ENCODE measurements at regions not wholly inside any gene's neighbourhood (a gene's known extent, or its start where the extent isn't known, plus 50 kb on each side); places are given as distances from the start of the nearest gene placed in this dataset.

DNA sequence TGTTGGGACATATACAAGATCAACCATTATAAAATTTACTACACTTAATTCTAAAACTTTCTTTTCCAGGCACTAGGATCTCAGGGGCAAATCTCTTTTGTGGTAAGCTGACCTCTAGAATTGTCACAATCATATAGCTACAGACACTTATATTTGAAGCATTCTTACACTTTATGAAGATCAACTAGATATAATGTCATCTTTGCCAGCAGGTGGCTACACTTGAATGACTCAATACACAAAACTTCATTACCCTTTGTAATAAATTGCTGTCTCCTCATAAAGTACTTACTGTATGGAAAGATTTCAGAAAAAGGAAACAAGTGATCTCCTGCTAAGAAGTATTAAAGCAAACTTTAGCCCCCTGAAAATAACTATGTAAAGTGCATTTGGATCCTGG, 77.8 kb downstream of the RDH14 start:
- Histone ChIP-seq H3K27me3 (ENCODE audit: insufficient read depth, low read length) (no peaks in the 10 kb centered on the region), H3K36me3 (ENCODE audit: insufficient read depth, low read length) (no peaks in the 10 kb centered on the region), H3K4me3 (ENCODE audit: low read length in 2 of 2) (no peak overlapping the region), H3K27ac (ENCODE audit: low read depth, low read length) (no peak overlapping the region), H3K9me3 (ENCODE audit: control insufficient read depth in 1 of 2, low read length in 2 of 2) (no peaks in the 10 kb centered on the region), H3K4me1 (ENCODE audit: insufficient read depth, low read length) (no peaks in the 10 kb centered on the region)
- no peaks in the 10 kb centered on the region for H3K4me1 Mint-ChIP-seq
- no peak for DNase-seq
- ChIA-PET POLR2A (ENCODE audit: partially characterized antibody) (no interaction called here), CTCF (ENCODE audit: partially characterized antibody) (no interaction called here)
- H3K4me3 Mint-ChIP-seq: no peak overlapping the region
- peaks cover 3 to 5% of the 10 kb centered on the region in 2 donors for H3K27me3 Mint-ChIP-seq
- no peaks in the 10 kb centered on the region for H3K9me3 Mint-ChIP-seq
- intact Hi-C loops (cut with micrococcal nuclease): no loop called here
- no peaks in the 10 kb centered on the region for H3K36me3 Mint-ChIP-seq
- no peak overlapping the region for H3K27ac Mint-ChIP-seq

DNA sequence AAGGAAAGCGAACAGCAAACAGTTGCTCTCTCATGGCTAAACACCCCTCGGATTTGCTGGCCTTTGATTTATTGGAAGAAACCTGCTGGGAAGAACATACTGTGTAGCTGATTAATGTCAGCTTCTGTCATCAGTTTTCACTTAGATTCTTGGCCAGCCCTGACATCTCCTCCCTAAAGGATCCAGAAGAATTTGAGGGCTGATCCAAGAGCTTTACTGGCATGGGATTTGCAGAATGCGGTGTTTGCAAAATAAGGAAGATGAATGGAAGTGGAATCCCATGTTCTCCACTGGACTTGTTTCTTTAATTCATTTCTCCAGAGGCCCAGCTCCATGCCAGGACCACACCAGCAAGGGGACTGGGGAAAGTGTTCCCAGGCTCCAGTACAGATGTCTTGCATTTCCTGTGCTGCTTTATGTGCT, 80.5 kb downstream of the RDH14 start:
- ChIA-PET CTCF (ENCODE audit: partially characterized antibody) (no interaction called here), POLR2A (ENCODE audit: partially characterized antibody) (no interaction called here)
- Mint-ChIP-seq H3K4me1 (no peaks in the 10 kb centered on the region), H3K27me3 (peaks cover 5 to 10% of the 10 kb centered on the region in 2 donors), H3K9me3 (no peaks in the 10 kb centered on the region), H3K36me3 (no peaks in the 10 kb centered on the region), H3K27ac (no peak overlapping the region), H3K4me3 (no peak overlapping the region)
- Histone ChIP-seq H3K9me3 (ENCODE audit: control insufficient read depth in 1 of 2, low read length in 2 of 2) (no peaks in the 10 kb centered on the region), H3K36me3 (ENCODE audit: insufficient read depth, low read length) (no peaks in the 10 kb centered on the region), H3K27me3 (ENCODE audit: insufficient read depth, low read length) (no peaks in the 10 kb centered on the region), H3K4me1 (ENCODE audit: insufficient read depth, low read length) (no peaks in the 10 kb centered on the region), H3K4me3 (ENCODE audit: low read length in 2 of 2) (no peak overlapping the region), H3K27ac (ENCODE audit: low read depth, low read length) (no peak overlapping the region)
- no peak for DNase-seq
- intact Hi-C loops (cut with micrococcal nuclease): no loop called here

DNA sequence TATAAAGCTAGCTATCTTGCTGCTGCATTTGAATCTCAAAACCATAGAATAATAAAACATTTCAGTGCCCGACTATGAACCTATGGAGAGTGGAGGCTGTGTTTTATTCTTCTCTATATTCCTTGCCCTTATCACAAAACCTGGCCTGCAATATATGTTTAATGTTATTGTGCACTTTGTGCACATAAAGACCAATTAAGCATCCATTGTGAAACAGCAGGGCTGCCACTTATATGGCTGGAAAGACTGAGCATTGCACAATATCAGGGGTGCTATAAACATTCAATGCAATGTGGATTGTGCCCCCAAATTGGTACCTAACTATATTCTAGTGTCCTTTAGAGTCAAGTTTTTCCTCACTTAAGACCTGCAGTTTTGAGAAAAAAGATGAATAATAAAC, 83.2 kb downstream of the RDH14 start:
- ChIA-PET POLR2A (ENCODE audit: partially characterized antibody) (no interaction called here), CTCF (ENCODE audit: partially characterized antibody) (no interaction called here)
- H3K36me3 ChIP-seq (ENCODE audit: insufficient read depth, low read length): no peaks in the 10 kb centered on the region
- no peak overlapping the region for H3K27ac ChIP-seq (ENCODE audit: low read depth, low read length)
- no peak for DNase-seq
- Mint-ChIP-seq H3K4me1 (no peaks in the 10 kb centered on the region), H3K36me3 (no peaks in the 10 kb centered on the region), H3K27ac (no peak overlapping the region), H3K9me3 (no peaks in the 10 kb centered on the region), H3K4me3 (no peak overlapping the region), H3K27me3 (peaks cover 5 to 13% of the 10 kb centered on the region in 2 donors)
- no peak overlapping the region for H3K4me3 ChIP-seq (ENCODE audit: low read length in 2 of 2)
- H3K9me3 ChIP-seq (ENCODE audit: control insufficient read depth in 1 of 2, low read length in 2 of 2): no peaks in the 10 kb centered on the region
- H3K4me1 ChIP-seq (ENCODE audit: insufficient read depth, low read length): no peaks in the 10 kb centered on the region
- no peaks in the 10 kb centered on the region for H3K27me3 ChIP-seq (ENCODE audit: insufficient read depth, low read length)
- intact Hi-C loops (cut with micrococcal nuclease): no loop called here

DNA sequence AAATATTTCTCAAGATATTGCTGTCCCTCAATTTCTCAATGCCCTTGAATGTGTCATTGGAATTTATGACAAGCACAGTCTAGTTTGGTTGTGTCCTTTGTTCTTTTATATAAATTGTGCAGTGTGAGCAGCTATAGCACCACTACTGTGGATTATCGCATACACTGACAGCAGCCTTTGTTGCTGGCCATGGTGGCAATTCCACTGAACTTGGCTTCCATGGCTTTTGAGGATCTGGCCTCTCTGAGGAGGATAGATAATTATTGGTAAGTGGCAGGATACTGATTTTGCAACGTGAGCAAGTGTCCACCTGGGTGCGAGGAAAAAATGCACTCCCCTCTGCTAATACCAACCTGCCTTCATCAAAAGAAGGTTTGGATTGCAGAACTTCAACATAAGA, 84.0 kb downstream of the RDH14 start:
- CTCF ChIA-PET (ENCODE audit: partially characterized antibody): no interaction called here
- DNase-seq: no peak
- no peak overlapping the region for H3K27ac Mint-ChIP-seq
- no peak overlapping the region for H3K4me3 ChIP-seq (ENCODE audit: low read length in 2 of 2)
- no peak overlapping the region for H3K4me3 Mint-ChIP-seq
- H3K4me1 Mint-ChIP-seq: no peaks in the 10 kb centered on the region
- peaks cover 5 to 13% of the 10 kb centered on the region in 2 donors for H3K27me3 Mint-ChIP-seq
- intact Hi-C loops (cut with micrococcal nuclease): no loop called here
- no peaks in the 10 kb centered on the region for H3K9me3 Mint-ChIP-seq
- no peaks in the 10 kb centered on the region for H3K36me3 Mint-ChIP-seq
- POLR2A ChIA-PET (ENCODE audit: partially characterized antibody): no interaction called here
- H3K27ac ChIP-seq (ENCODE audit: low read depth, low read length): no peak overlapping the region
- H3K4me1 ChIP-seq (ENCODE audit: insufficient read depth, low read length): no peaks in the 10 kb centered on the region
- H3K27me3 ChIP-seq (ENCODE audit: insufficient read depth, low read length): no peaks in the 10 kb centered on the region
- H3K9me3 ChIP-seq (ENCODE audit: control insufficient read depth in 1 of 2, low read length in 2 of 2): no peaks in the 10 kb centered on the region
- H3K36me3 ChIP-seq (ENCODE audit: insufficient read depth, low read length): no peaks in the 10 kb centered on the region

DNA sequence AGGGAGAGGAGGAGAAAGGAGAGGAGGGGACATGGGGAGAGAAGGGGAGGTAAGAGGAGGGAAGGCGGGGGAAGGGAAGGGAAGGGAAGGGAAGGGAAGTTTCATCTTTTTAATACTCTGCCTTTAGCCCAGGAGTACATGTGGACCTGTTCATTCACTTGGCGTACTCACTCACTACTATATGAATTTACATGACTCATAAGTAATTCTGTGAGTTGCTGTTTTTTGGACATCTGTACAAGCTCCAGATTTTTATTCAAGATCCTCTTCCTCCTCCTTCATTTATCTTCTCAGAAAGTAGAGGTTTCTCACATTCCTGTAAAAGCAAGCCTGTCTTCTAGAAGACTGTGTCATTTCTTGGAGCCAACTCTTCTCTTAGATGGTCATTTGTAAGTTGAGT, 84.6 kb downstream of the RDH14 start:
- H3K4me1 Mint-ChIP-seq: no peaks in the 10 kb centered on the region
- H3K27ac Mint-ChIP-seq: no peak overlapping the region
- intact Hi-C loops (cut with micrococcal nuclease): no loop called here
- Histone ChIP-seq H3K4me3 (ENCODE audit: low read length in 2 of 2) (no peak overlapping the region), H3K9me3 (ENCODE audit: control insufficient read depth in 1 of 2, low read length in 2 of 2) (no peaks in the 10 kb centered on the region), H3K4me1 (ENCODE audit: insufficient read depth, low read length) (no peaks in the 10 kb centered on the region), H3K36me3 (ENCODE audit: insufficient read depth, low read length) (no peaks in the 10 kb centered on the region), H3K27ac (ENCODE audit: low read depth, low read length) (no peak overlapping the region), H3K27me3 (ENCODE audit: insufficient read depth, low read length) (no peaks in the 10 kb centered on the region)
- POLR2A ChIA-PET (ENCODE audit: partially characterized antibody): no interaction called here
- no peaks in the 10 kb centered on the region for H3K36me3 Mint-ChIP-seq
- CTCF ChIA-PET (ENCODE audit: partially characterized antibody): no interaction called here
- no peaks in the 10 kb centered on the region for H3K9me3 Mint-ChIP-seq
- peaks cover 8 to 13% of the 10 kb centered on the region in 2 donors for H3K27me3 Mint-ChIP-seq
- no peak overlapping the region for H3K4me3 Mint-ChIP-seq
- no peak for DNase-seq

DNA sequence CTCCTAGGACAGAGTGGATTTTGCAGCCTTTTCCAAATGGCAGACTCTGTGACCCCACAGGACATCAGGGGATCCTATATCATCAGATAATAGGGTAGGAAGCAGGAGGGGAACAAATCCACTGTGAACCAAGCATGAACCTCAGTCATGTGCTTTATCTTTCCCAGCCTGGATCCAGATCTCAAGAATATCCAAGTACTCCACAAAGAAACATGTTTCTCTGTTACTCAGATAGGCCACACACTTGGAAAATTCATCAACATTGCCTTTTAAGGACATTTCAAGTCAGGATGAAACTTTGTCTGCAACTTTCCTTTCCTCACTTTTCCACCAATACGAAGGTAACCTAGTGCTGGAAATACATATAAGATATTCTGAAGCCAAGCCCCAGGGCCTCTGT, 85.8 kb downstream of the RDH14 start:
- Mint-ChIP-seq H3K27ac (no peak overlapping the region), H3K4me1 (no peaks in the 10 kb centered on the region), H3K27me3 (peaks cover 8 to 13% of the 10 kb centered on the region in 2 donors), H3K36me3 (no peaks in the 10 kb centered on the region), H3K4me3 (no peak overlapping the region), H3K9me3 (no peaks in the 10 kb centered on the region)
- H3K36me3 ChIP-seq (ENCODE audit: insufficient read depth, low read length): no peaks in the 10 kb centered on the region
- no peaks in the 10 kb centered on the region for H3K27me3 ChIP-seq (ENCODE audit: insufficient read depth, low read length)
- no peak overlapping the region for H3K4me3 ChIP-seq (ENCODE audit: low read length in 2 of 2)
- ChIA-PET CTCF (ENCODE audit: partially characterized antibody) (no interaction called here), POLR2A (ENCODE audit: partially characterized antibody) (no interaction called here)
- intact Hi-C loops (cut with micrococcal nuclease): no loop called here
- H3K27ac ChIP-seq (ENCODE audit: low read depth, low read length): no peak overlapping the region
- no peaks in the 10 kb centered on the region for H3K9me3 ChIP-seq (ENCODE audit: control insufficient read depth in 1 of 2, low read length in 2 of 2)
- DNase-seq: no peak
- H3K4me1 ChIP-seq (ENCODE audit: insufficient read depth, low read length): no peaks in the 10 kb centered on the region

DNA sequence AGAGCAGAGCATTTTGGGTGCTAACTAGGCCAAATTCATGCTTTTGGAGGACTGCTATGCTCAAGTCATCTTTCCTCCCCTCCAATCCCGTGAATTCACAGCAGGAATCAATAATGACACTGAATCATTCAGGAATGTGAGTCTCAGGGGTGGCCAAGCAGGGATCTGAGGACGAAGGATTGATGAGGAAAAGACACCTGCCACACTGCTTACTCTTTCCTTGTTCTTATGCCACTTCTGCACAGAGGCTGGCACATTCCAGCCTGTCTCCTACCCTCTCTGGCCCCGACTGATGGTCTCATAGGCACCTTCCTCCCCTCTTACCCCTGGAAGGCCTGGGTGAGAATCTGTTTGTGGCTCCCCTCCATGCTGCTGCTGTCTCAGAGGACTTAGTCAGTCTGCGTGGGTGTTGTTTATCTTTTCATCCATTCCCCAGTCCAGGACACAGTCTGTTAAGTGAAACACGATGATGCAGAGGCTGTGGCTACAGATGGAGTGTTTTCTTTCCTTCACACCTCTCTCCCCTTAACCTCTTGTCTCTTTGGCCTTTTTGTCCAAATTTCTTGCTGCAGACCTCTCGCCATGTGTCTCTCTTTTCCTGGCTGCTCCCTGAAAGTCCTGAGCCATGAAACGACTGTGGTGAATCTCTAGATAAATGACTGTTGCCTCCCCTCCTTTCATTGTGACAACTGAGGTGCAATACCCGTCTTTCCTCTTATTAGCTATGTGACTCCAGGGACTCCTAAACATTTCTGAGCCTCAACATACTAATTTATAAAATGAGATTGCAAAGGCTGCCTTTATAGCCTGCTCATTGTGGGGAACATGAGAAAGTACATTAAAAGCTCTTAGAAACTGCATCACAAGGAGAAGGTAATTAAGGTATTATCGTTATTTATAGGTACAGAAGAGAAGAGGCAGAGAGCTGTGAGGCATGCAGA, 86.9 kb downstream of the RDH14 start:
- Histone ChIP-seq H3K27ac (ENCODE audit: low read depth, low read length) (no peak overlapping the region), H3K9me3 (ENCODE audit: control insufficient read depth in 1 of 2, low read length in 2 of 2) (no peaks in the 10 kb centered on the region), H3K27me3 (ENCODE audit: insufficient read depth, low read length) (no peaks in the 10 kb centered on the region), H3K4me3 (ENCODE audit: low read length in 2 of 2) (no peak overlapping the region), H3K4me1 (ENCODE audit: insufficient read depth, low read length) (no peaks in the 10 kb centered on the region), H3K36me3 (ENCODE audit: insufficient read depth, low read length) (no peaks in the 10 kb centered on the region)
- no peak for DNase-seq
- Mint-ChIP-seq H3K4me1 (no peaks in the 10 kb centered on the region), H3K27me3 (peaks cover 8 to 16% of the 10 kb centered on the region in 2 donors), H3K36me3 (no peaks in the 10 kb centered on the region), H3K9me3 (no peaks in the 10 kb centered on the region), H3K4me3 (no peak overlapping the region), H3K27ac (no peak overlapping the region)
- POLR2A ChIA-PET (ENCODE audit: partially characterized antibody): no interaction called here
- intact Hi-C loops (cut with micrococcal nuclease): no loop called here
- CTCF ChIA-PET (ENCODE audit: partially characterized antibody): no interaction called here
